HEK293 (cell line): ENCODE measurements at regions not wholly inside any gene's neighbourhood (a gene's known extent, or its start where the extent isn't known, plus 50 kb on each side); places are given as distances from the start of the nearest gene placed in this dataset.

Experiments
- ZEB2 ChIP-seq: fragments of 450-650 bp; formaldehyde crosslinking; IDR thresholded peaks from 2 replicates; pipeline ENCODE4 v1.5.1; 2016; ENCODE audit warnings: missing biosample characterization, missing genetic modification characterization
- ZFP3 ChIP-seq: fragments of 450-650 bp; formaldehyde crosslinking; IDR thresholded peaks from 2 replicates; pipeline ENCODE4 v1.5.1; 2016; ENCODE audit warnings: low read depth, missing biosample characterization, missing genetic modification characterization
- ZNF654 ChIP-seq: fragments of 450-650 bp; formaldehyde crosslinking; IDR thresholded peaks from 2 replicates; pipeline ENCODE4 v1.5.1; 2016; ENCODE audit warnings: low read depth, missing biosample characterization, missing genetic modification characterization
- ZNF830 ChIP-seq: fragments of 450-650 bp; IDR thresholded peaks from 2 replicates; pipeline ENCODE4 v1.5.0; 2018; ENCODE audit warnings: missing biosample characterization, missing genetic modification characterization, low read depth, mild to moderate bottlenecking, moderate library complexity
- TF ChIP-seq, protein P1 (sequence below): fragments of 450-650 bp; formaldehyde crosslinking; IDR thresholded peaks from 2 replicates; pipeline ENCODE4 v1.5.1; 2016; ENCODE audit warnings: missing biosample characterization, missing genetic modification characterization

GRCh38 chr5:10828241-10828640, 67.2 kb upstream of the DAP start:
- TF ChIP-seq ZNF654 (tag by site-specific recombination) = no peak
- TF ChIP-seq, protein P1, sequence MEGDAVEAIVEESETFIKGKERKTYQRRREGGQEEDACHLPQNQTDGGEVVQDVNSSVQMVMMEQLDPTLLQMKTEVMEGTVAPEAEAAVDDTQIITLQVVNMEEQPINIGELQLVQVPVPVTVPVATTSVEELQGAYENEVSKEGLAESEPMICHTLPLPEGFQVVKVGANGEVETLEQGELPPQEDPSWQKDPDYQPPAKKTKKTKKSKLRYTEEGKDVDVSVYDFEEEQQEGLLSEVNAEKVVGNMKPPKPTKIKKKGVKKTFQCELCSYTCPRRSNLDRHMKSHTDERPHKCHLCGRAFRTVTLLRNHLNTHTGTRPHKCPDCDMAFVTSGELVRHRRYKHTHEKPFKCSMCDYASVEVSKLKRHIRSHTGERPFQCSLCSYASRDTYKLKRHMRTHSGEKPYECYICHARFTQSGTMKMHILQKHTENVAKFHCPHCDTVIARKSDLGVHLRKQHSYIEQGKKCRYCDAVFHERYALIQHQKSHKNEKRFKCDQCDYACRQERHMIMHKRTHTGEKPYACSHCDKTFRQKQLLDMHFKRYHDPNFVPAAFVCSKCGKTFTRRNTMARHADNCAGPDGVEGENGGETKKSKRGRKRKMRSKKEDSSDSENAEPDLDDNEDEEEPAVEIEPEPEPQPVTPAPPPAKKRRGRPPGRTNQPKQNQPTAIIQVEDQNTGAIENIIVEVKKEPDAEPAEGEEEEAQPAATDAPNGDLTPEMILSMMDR (tag by site-specific recombination) = no peak
- no peak for TF ChIP-seq ZFP3 (tag by site-specific recombination)
- no peak for TF ChIP-seq ZEB2
- no peak for TF ChIP-seq ZNF830 (tag by site-specific recombination)
